MM.1S (cell line): ENCODE measurements at regions not wholly inside any gene's neighbourhood (a gene's known extent, or its start where the extent isn't known, plus 50 kb on each side); places are given as distances from the start of the nearest gene placed in this dataset.

Source experiments
- EZH2 ChIP-seq: fragments of 300-600 bp; sonication (generic); optimal IDR thresholded peaks from 2 replicates; pipeline ENCODE3; 2017; ENCODE audit warnings: low read depth, mild to moderate bottlenecking, antibody characterized with exemption, low read length, mixed read lengths
- EZH2phosphoT487 ChIP-seq: fragments of 300-600 bp; sonication (generic); IDR thresholded peaks from 2 replicates; pipeline ENCODE4 v1.6.1; 2018; ENCODE audit warnings: antibody characterized with exemption, low read length
- TF ChIP-seq, protein P1 (sequence below): fragments of 300-600 bp; sonication (generic); IDR thresholded peaks from 2 replicates; pipeline ENCODE4 v1.5.1; 2016; ENCODE audit warnings: antibody characterized with exemption, low read length, mixed read lengths

DNA sequence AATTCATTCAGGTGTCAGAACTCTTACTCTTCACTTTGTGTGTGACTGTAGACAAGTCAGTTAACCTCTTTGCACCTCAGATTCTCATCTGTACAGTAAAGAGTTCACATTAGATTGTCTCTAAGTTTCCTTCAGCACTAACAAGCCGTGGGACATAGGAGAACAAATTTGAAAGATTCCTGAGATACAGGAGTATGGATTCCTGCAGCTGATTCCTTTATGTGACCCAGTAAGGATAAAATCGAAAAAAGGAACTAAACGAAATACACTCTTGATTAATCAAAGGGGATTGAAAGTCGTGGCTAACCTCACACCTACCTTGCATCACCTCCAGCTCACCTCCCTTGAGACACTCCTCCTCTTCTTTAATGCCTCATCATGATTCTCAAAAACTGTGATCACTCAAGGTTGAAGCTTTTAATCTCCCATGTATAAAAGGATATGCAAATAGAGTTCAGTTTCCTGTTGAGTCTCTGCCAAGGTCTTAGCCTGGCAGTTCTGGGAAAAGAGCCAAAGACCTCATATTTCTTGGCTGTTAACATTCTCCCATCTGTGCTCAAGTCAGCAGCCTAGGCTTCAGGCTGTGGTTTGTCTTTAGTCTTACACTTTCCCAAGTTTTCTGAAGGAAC is 156.6 kb downstream of the DAD1 start:
- TF ChIP-seq, protein P1, sequence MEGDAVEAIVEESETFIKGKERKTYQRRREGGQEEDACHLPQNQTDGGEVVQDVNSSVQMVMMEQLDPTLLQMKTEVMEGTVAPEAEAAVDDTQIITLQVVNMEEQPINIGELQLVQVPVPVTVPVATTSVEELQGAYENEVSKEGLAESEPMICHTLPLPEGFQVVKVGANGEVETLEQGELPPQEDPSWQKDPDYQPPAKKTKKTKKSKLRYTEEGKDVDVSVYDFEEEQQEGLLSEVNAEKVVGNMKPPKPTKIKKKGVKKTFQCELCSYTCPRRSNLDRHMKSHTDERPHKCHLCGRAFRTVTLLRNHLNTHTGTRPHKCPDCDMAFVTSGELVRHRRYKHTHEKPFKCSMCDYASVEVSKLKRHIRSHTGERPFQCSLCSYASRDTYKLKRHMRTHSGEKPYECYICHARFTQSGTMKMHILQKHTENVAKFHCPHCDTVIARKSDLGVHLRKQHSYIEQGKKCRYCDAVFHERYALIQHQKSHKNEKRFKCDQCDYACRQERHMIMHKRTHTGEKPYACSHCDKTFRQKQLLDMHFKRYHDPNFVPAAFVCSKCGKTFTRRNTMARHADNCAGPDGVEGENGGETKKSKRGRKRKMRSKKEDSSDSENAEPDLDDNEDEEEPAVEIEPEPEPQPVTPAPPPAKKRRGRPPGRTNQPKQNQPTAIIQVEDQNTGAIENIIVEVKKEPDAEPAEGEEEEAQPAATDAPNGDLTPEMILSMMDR = no peak
- no peak for TF ChIP-seq EZH2
- no peak for TF ChIP-seq EZH2phosphoT487
